DND-41 (cell line): ENCODE measurements at regions not wholly inside any gene's neighbourhood (a gene's known extent, or its start where the extent isn't known, plus 50 kb on each side); places are given as distances from the start of the nearest gene placed in this dataset.

Experiments
- ATAC-seq: fragments of 200-7000 bp; cut with Tn5 transposase; 3 replicates; pipeline ENCODE4 v1.9.1; 2021; ENCODE audit warnings: low read depth; ENCODE audit not compliant: insufficient read depth
- DNase-seq: peaks from one replicate; pipeline ENCODE4 v3.0.0-alpha.2; 2020
- H2AFZ ChIP-seq: 2 replicates; pipeline ENCODE4 v1.6.0; 2012; ENCODE audit warnings: low read depth, low read length
- H3K27ac ChIP-seq: 2 replicates; pipeline ENCODE4 v1.5.1; 2012; ENCODE audit warnings: low read length, inconsistent platforms
- H3K27me3 ChIP-seq: fragments of 200-600 bp; sonication (generic); 2 replicates; pipeline ENCODE4 v1.6.0; 2012; ENCODE audit warnings: low read length, mild to moderate bottlenecking, inconsistent platforms; ENCODE audit not compliant: insufficient read depth, poor library complexity
- H3K36me3 ChIP-seq: 2 replicates; pipeline ENCODE4 v1.5.1; 2012; ENCODE audit warnings: low read length, inconsistent platforms; ENCODE audit not compliant: insufficient read depth
- H3K4me1 ChIP-seq: 2 replicates; pipeline ENCODE4 v1.5.1; 2012; ENCODE audit warnings: mild to moderate bottlenecking, low read length; ENCODE audit not compliant: insufficient read depth
- H3K4me2 ChIP-seq: 2 replicates; pipeline ENCODE4 v1.6.0; 2012; ENCODE audit warnings: mild to moderate bottlenecking, moderate library complexity, low read length, inconsistent platforms; ENCODE audit not compliant: insufficient read depth
- H3K4me3 ChIP-seq, 2 experiments: fragments of 200-600 bp in 1 of 2; shearing (Covaris generic) in 1 of 2; 2 replicates each; pipeline ENCODE4 v1.5.1; 2012 to 2016; ENCODE audit warnings: inconsistent platforms in 2 of 2, low read length in 2 of 2, mild to moderate bottlenecking in 2 of 2, low read depth in 1 of 2, moderate library complexity in 1 of 2
- H3K79me2 ChIP-seq: 2 replicates; pipeline ENCODE4 v1.6.0; 2012; ENCODE audit warnings: low read length, inconsistent platforms; ENCODE audit not compliant: insufficient read depth
- H3K9ac ChIP-seq: 2 replicates; pipeline ENCODE4 v1.6.0; 2012; ENCODE audit warnings: low read depth, mild to moderate bottlenecking, inconsistent platforms, low read length, moderate library complexity
- H3K9me3 ChIP-seq: 2 replicates; pipeline ENCODE4 v1.5.1; 2012; ENCODE audit warnings: low read length, moderate library complexity, mild to moderate bottlenecking, inconsistent platforms; ENCODE audit not compliant: insufficient read depth, severe bottlenecking
- H4K20me1 ChIP-seq: 2 replicates; pipeline ENCODE4 v1.6.0; 2012; ENCODE audit warnings: low read length; ENCODE audit not compliant: insufficient read depth
- EZH2 ChIP-seq: IDR thresholded peaks from 3 replicates; pipeline ENCODE4 v1.6.1; 2012; ENCODE audit warnings: borderline replicate concordance, low read depth, mild to moderate bottlenecking, moderate library complexity, low read length, inconsistent platforms; ENCODE audit not compliant: severe bottlenecking
- TF ChIP-seq, protein P1 (sequence below): IDR thresholded peaks from 2 replicates; pipeline ENCODE4 v1.5.1; 2012; ENCODE audit warnings: borderline replicate concordance, low read length, moderate library complexity, mild to moderate bottlenecking; ENCODE audit not compliant: poor library complexity, severe bottlenecking; ENCODE audit errors: extremely low read depth

DNA sequence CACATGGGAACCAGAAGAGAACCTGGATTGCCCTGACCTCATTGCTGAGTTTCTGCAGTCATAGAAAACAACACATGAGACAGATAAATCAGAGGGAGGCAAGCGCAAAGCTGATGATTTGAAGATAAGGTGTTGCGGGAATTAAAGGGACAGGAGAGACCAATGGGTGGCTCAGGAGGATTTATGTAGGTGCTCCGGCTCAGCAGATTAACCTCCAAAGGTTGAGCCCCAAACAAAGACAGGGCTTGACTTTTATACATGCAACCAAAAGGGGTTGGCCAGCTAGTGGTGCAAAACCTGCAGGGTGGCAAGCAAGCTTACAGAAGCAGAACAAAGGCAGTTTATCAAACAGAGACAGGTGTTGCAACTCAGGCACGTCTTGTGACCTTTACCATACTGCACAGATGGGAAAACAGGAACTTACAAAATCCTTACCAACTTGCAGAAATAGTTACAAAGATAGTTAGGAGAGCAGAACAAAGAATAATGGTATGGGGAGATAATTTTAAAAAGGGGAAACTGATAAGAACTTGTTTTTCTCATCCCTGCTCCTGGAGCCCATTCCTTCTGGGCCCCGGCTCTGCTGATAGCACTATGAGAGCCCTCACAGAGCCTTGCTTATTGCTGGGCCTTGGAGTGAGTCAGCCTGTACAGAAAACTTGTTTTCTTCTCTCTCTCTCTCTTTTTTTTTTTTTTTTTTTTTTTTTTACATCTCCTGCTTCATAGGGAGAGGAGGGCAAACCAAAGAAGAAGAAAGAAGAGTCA, 93.6 kb downstream of the SNRPE start:
- Histone ChIP-seq H3K79me2 (no peaks in the 10 kb centered on the region), H3K4me1 (no peaks in the 10 kb centered on the region), H3K36me3 (no peaks in the 10 kb centered on the region), H3K4me2 (no peak overlapping the region), H3K9me3 (peaks cover 12% of the 10 kb centered on the region), H3K9ac (no peak overlapping the region), H3K27me3 (no peaks in the 10 kb centered on the region), H3K4me3 (no peak overlapping the region), H2AFZ (no peak overlapping the region), H3K27ac (no peak overlapping the region), H4K20me1 (no peaks in the 10 kb centered on the region)
- TF ChIP-seq, protein P1, sequence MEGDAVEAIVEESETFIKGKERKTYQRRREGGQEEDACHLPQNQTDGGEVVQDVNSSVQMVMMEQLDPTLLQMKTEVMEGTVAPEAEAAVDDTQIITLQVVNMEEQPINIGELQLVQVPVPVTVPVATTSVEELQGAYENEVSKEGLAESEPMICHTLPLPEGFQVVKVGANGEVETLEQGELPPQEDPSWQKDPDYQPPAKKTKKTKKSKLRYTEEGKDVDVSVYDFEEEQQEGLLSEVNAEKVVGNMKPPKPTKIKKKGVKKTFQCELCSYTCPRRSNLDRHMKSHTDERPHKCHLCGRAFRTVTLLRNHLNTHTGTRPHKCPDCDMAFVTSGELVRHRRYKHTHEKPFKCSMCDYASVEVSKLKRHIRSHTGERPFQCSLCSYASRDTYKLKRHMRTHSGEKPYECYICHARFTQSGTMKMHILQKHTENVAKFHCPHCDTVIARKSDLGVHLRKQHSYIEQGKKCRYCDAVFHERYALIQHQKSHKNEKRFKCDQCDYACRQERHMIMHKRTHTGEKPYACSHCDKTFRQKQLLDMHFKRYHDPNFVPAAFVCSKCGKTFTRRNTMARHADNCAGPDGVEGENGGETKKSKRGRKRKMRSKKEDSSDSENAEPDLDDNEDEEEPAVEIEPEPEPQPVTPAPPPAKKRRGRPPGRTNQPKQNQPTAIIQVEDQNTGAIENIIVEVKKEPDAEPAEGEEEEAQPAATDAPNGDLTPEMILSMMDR, result no peak
- no peak for TF ChIP-seq EZH2
- DNase-seq (no peak), ATAC-seq (no peak)

DNA sequence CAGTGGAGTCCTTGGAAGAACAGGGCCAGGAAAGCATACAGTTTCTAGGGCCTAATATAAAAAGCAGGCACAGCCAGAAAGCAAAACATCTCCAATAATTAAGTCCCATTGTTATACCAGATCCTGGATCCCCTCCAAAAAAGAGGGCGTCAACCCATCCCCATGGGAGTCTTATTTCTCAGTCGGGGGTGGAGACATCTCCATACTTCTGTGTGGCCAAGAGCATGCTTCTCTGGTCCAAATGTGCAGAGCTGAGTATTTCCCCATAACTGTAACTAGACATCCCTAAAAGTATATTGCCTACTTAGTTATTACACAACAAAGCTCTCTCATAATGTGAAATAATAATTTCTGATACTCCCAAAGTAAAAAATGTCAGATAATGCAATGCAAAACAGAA, 104.2 kb upstream of the SOX13 start:
- H3K4me2 ChIP-seq, result no peak overlapping the region
- H3K27me3 ChIP-seq, result no peaks in the 10 kb centered on the region
- peaks cover 18% of the 10 kb centered on the region for H3K9me3 ChIP-seq
- no peaks in the 10 kb centered on the region for H3K4me1 ChIP-seq
- H3K36me3 ChIP-seq, result no peaks in the 10 kb centered on the region
- H2AFZ ChIP-seq, result no peak overlapping the region
- H3K27ac ChIP-seq, result no peak overlapping the region
- H4K20me1 ChIP-seq, result no peaks in the 10 kb centered on the region
- ATAC-seq (no peak), DNase-seq (no peak)
- no peak overlapping the region for H3K9ac ChIP-seq
- TF ChIP-seq, protein P1, result no peak
- TF ChIP-seq EZH2, result no peak
- H3K79me2 ChIP-seq, result no peaks in the 10 kb centered on the region
- H3K4me3 ChIP-seq, result no peak overlapping the region

DNA sequence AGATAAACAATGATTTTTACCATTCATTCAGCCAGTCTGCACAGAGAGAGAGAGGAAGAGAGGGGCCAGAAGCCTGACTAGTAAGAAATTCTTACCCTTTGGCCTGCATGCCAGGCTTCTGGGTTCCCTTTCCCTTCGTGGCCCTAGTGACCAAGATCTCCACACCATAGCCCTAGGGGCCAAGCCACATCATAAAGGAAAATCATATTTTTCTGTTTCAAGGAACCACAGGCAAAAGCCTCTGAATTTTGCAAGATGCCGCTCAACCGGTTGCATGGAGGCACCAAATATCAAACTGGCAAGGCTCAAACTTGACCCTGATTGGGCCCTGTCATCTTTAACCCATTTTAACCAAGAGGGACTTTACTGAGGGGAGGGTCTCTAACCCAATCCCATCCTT, 103.1 kb upstream of the SOX13 start:
- Histone ChIP-seq H3K4me1 (no peaks in the 10 kb centered on the region), H3K36me3 (no peaks in the 10 kb centered on the region), H2AFZ (no peak overlapping the region), H4K20me1 (no peaks in the 10 kb centered on the region), H3K4me2 (no peak overlapping the region), H3K79me2 (no peaks in the 10 kb centered on the region), H3K4me3 (no peak overlapping the region), H3K9me3 (peaks cover 18% of the 10 kb centered on the region), H3K27me3 (no peaks in the 10 kb centered on the region), H3K9ac (no peak overlapping the region), H3K27ac (no peak overlapping the region)
- ATAC-seq (no peak), DNase-seq (no peak)
- TF ChIP-seq EZH2, result no peak

DNA sequence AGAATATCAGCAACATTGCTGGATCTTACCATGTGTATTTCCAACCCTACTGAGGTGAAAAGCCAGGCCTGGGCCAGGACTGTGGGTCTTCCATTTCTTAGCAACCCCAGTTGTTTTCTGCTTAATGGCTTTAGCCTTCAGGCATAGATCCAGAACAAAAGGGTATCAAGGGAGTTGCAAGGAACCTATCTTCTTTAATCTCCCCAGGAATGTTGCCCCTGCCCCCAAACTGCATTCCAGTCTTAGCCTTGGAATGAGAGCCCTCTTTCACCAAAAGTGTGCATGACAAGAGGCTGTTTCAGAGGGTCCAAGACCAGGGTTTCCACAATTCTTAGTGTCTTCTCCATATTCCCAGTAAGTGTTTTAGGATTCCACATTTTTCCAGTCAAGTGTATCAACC, 87.9 kb upstream of the SOX13 start:
- Histone ChIP-seq H3K4me1 (no peaks in the 10 kb centered on the region), H3K9me3 (no peaks in the 10 kb centered on the region), H3K36me3 (no peaks in the 10 kb centered on the region), H3K9ac (no peak overlapping the region), H3K27me3 (peaks cover 3% of the 10 kb centered on the region), H3K4me3 (no peak overlapping the region), H3K27ac (no peak overlapping the region), H3K4me2 (no peak overlapping the region), H4K20me1 (no peaks in the 10 kb centered on the region), H3K79me2 (no peaks in the 10 kb centered on the region), H2AFZ (no peak overlapping the region)
- DNase-seq (no peak), ATAC-seq (no peak)
- TF ChIP-seq EZH2, result no peak
- TF ChIP-seq, protein P1, result no peak
